HTR-8/SVneo (cell line): ENCODE measurements at regions not wholly inside any gene's neighbourhood (a gene's known extent, or its start where the extent isn't known, plus 50 kb on each side); places are given as distances from the start of the nearest gene placed in this dataset.
"Not testable (repeated sequence)": the region's sequence is repeated elsewhere in the genome, so short reads cannot be mapped to it uniquely, and the experiment has no call there.

Source experiments
- DNase-seq: peaks from one replicate; pipeline ENCODE4 v3.0.0; 2011; ENCODE audit warnings: low spot score, mixed read lengths; ENCODE audit not compliant: insufficient read length
- FAIRE-seq: peaks from 2 replicates; lab custom pipeline; 2011; peaks lifted over from hg19 to GRCh38; lab: Jason Lieb, UNC

DNA sequence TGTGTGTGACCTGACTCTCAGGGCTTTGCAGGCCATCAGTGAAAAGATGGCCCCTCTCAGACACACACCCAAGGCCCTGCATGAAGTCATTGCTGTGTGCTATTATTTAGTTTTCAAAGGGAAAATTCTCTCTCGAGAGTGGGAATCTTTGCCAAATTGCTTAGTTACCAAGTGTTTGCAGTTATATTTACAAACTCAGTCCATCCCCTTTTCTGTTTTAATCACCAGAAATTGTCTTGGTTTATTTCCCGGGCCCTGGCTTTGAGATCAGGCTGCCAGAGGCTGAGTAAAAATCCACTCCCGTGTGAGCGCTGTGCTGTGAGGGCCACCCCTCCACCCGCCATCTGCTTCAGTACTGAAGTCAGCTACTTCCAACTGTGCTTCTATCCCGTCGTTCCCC lies 163.1 kb downstream of the SOD2 start:
- FAIRE-seq (no peak), DNase-seq (no peak)

DNA sequence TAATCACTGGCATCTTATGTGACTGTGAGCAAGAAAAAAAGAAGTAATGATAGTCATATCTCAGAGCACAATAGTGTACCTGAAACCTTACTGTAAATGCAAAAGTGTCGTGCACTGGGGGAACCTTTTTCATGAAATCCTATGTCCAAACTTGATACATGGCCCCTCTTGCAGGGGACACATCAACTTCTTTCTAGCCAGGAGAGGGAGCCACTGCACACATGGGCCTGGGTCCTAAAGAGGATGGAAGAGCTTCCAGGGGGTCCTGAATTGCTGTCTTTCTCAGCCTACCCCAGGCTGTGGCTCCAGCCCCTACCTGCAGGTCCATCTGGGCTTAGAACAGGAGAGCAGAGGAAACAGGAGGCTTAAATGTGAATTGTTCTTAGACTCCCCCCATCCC lies 165.7 kb downstream of the SOD2 start:
- DNase-seq (no peak), FAIRE-seq (no peak)

DNA sequence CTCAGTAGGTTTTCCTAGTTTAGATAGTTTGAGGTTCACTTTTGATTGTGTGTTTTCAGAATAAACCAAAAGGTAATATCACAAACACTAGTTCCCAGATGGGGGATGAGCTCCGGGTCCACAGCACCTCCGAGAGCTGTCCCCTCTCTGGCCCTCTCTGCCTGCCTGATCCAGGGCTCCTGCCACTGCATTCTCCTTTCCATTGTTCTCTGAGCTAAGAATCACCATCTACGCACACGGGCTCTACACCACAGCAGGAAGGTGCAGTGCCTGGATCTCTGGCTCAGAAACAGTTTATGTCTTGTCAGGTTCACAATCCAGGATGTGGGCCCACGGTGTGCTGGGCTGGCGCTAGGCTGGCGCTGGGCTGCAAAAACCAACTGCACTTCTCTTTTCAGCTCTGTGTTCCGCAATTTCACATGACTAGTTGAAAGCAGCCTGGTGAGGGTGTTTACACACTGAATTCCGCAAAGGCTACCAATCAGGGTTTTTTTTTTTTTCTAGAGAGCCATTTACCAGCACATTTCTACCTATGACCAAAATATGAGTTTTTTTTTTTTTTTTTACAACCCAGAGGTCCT lies 167.5 kb downstream of the SOD2 start:
- FAIRE-seq: no peak
- no peak for DNase-seq

DNA sequence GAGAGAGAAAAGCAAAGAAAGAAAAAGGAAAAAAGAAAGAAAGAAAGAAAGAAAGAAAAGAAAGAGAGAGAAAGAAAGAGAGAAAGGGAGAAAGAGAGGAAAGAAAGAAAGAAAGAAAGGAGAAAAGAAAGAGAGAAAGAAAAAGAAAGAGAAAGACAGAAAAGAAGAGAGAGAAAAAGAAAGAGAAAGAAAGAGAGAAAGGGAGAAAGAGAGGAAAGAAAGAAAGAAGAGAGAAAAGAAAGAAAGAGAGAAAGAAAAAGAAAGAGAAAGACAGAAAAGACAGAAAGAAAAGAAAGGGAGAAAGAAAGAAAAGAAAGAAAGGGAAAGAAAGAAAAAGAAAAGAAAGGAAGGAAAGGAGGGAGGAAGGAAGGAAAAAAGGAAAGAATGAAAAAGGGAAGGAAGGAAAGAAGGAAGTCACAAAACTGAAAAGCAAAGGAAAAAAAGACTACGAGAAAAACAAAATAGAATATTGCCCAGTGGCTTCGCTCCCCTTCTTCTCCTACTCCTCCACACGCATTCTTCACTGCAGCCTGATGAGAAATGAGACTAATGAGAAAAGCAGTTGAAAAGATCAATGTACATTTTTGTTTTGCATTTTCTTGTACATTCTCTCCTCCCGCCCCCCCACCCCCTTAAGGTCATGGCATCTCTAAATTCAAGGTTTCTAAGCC lies 170.0 kb downstream of the SOD2 start:
- DNase-seq (no peak), FAIRE-seq (no peak)

DNA sequence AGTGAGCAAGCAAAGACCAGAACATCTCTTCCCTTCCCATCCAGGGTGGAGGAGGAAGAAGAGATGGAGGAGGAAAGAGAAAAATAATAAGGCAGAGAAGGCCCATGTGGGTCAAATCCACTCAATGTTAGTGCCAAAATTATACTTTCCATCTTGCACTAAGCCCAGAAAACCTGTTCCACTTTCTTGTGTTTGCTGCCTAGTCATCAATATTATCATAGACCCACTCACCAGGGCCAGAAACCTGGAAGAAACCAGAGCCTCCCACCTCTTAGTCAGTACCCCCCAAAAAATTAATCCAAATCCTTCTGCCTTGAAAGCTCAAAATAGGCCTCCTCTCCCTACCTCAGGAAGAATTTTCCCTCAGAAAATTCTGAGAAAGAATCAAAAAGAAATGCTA lies 171.1 kb downstream of the SOD2 start:
- DNase-seq (no peak), FAIRE-seq (no peak)

DNA sequence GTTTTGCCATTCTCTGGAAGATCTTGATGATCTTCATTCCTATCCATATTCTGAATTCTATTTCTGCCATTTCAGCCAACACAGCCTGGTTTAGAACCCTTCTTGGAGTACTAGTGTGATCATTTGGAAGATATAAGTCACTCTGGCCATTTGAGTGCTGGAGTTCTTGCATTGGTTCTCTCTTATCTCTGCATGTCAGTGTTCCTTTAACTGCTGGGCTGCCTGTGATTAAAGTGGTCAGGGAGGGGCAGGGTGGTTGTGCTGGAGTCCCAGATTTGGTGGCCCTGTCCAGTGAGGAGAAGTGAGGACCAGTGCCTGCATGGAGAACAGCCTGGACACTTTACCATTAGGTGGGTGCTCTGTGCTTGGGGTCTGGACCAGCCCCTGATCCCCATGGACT lies 173.0 kb downstream of the SOD2 start:
- DNase-seq (no peak), FAIRE-seq (no peak)

DNA sequence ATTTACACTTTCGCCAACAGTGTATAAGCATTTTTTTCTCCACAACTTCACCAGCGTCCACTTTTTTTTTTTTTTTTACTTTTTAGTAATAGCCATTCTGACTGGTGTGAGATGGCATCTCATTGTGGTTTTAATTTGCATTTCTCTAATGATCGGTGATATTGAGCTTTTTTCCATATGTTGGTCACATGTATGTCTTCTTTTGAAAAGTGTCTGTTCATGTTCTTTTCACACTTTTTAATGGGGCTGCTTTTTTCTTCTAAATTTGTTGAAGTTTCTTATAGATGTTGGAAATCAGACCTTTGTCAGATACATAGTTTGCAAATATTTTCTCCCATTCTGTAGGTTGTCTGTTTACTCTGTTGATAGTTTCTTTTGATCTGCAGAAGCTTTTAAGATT lies 177.2 kb downstream of the SOD2 start:
- FAIRE-seq, DNase-seq: not testable (repeated sequence)

DNA sequence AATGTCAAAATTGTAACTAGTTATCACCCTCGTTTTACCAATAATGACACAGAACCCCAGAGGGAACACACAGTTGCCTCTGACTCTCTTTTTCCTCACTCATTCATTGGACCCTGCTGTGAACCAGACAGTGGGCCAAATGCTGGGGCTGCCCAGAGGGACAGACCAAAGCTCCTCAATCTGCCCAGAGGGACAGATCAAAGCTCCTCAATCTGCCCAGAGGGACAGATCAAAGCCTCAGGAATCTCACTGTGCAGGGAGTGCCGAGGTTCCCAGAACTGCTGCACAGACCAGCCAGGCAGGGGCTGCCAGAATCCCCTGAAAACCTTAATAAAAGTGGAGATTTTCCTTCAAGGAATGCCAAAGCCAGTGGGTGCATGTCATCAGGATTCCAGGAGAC lies 179.1 kb downstream of the SOD2 start:
- DNase-seq (no peak), FAIRE-seq (no peak)

DNA sequence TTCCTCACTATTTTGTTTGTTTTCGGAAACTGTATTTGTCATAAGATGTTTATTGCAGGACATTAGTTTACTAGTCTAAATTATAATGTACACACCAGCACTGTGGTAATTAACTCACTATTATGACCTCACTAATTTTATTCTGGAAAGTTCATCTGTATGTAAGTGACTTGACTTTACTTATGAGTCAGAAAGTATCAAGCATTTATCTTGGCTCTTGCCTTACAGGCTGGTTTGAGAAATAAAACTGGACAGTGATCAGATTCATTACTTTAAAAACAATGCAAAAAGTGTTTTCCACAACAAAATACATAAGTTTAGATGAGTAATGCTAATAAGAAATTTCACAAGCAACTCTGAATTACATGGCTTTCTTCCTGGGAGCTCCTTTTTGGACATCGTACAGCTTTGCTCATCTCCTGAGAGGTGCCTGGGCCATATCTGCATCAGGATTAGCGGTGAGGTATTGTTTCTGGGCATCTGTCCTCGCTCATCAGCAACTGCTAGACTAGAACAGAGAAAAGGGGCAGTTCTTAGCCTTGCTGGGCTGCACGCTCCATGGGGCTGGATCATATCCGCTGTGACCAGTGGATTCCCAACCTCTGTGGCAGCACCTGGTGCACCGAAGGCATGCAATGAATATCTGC lies 179.8 kb downstream of the SOD2 start:
- DNase-seq (no peak), FAIRE-seq (no peak)

DNA sequence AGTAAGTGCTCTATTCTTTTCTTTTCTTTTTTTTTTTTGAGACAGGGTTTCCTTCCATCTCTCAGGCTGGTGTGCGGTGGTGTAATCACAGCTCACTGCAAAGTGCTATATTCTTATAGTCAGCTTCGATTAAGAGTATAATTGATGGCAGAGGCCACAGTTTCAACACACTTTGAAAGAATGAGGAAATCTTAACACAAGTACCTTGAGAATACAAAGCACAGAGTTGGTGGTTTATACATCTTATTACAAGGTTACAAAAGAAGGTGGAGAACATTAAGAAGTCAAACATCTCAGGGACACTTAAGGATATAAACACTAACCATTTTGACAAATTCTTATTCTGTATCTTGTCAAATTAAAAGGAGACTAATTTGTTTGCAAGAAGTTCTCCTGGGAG lies 180.5 kb downstream of the SOD2 start:
- DNase-seq (no peak), FAIRE-seq (no peak)

DNA sequence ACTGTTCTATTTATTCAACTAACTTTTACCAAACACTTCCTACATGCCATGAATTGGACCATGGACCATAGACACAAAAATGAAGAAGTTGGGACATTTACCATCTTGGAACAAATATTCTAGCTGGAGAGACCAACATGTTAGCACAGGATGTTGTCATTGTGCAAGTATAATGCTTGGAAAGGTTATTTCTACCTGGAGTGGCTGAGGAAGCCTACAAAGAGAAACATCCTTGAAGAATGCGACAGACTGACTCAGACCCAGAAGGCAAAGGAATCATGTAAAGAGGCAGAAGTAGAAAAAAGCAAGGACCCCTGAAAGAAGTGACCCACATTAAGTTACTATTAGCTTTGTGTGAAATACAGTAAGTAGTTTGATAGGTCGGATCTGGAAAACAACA lies 180.9 kb downstream of the SOD2 start:
- no peak for DNase-seq
- no peak for FAIRE-seq

DNA sequence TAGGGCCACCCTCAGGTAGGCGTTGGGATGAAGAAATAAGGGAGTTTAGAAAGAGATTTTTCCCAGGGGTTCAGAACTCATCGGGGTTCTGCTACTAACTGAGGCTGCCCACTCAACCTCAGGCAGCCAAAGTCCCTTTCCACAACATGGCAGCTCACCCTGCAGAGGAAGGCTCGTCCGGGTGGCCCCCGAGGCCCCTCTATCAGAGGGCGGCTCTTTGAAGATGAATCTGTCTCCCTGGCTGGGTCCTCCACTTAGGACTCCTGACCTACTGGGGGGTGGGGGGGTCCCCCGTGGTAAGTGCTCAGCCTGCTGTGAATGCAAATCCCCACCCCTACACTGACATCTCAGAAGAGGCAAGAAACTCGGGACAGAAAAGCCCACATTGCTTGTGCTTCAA lies 182.9 kb downstream of the SOD2 start:
- no peak for FAIRE-seq
- no peak for DNase-seq

DNA sequence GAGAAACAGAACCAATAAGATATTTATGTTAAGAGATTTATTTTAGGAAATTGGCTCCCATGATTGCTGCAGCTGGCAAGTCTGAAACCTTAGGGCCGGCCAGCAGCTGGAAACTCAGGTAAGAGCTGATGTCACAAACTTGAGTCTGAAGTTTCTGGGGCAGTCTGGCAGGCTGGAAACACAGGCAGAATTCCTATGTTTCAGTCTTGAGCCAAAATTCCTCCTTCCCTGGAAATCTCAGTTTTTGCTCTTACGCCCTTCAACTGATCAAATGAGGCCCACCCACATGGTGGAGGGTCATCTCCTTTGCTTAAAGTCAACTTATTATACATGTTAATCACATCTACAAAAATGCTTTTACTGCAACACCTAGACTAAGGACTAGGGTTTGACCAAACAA lies 184.1 kb downstream of the SOD2 start:
- FAIRE-seq (no peak), DNase-seq (no peak)

DNA sequence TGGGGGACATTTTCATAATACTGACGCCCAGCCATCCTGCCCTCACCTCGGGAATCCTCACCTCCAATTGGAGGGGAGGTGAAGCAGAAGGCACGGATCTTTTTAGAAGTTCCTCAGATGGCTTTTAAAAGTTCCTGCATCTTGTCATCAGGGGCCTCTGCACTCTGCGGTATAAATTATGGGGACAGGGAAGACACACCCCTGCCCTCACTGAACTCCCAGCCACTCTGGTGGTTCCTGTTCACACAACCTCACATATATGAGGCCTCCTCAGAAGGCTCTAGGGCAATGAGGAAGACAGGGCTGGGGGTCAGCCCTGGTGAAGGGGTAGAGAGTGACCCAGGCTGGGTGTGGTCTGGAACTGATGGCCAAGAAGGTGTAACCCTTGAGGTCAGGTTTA lies 187.0 kb downstream of the SOD2 start:
- DNase-seq: no peak
- no peak for FAIRE-seq

DNA sequence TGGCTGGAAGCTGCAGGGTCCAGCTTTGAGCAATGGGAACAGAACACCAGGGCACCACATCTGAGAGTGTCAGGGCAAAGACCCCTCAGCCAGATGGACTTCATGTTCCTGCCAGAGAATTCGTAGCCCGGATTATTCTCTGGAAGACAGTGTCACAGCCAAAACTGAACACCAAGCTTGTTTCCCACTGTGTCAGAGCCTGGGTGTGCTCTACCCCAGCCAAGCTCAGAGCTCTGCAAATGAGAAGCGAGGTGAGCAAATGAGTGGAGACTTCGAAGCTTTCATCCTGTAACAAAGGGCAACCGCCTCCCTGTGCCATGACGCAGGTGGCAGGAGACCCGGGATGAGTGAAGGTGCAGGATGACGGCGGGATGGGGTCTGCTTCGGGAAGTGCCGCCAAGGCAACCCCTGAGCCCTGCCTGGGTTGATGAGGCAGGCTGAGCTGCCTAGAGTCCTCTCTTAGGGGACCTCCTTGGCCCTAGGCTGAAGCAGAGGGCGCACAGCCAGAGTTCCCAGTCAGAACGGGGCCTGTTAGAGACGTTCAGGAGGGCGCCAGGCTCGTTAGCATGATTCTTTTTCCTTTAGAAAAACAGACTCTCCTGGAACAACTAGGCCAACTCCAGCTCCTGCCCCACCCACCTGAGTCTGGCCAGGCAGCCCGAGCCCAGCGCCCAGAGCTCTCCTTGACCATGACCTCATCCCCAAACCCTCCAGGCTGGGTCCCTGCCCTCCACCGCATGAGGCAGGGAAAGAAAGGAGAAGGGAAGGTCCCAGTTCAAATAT lies 187.7 kb downstream of the SOD2 start:
- FAIRE-seq (no peak), DNase-seq (no peak)

DNA sequence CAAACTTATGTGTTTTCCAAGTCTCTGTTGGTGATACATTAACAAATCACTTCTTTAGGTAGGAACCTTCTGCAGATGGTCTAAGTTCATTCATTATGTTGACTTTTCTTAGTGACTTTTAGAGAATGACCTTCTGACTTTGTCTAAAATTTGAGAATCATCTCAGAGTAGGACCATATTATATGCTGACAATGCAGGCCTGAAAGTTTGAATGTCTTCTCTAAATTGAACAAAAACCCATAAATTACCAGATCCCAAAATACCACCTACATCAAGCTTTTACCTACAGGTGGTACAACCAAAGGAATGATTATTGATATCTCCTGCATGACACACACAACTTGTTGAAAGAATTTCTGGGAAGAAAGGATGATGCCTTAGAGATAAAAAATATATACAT lies 191.5 kb downstream of the SOD2 start:
- no peak for FAIRE-seq
- DNase-seq: no peak

DNA sequence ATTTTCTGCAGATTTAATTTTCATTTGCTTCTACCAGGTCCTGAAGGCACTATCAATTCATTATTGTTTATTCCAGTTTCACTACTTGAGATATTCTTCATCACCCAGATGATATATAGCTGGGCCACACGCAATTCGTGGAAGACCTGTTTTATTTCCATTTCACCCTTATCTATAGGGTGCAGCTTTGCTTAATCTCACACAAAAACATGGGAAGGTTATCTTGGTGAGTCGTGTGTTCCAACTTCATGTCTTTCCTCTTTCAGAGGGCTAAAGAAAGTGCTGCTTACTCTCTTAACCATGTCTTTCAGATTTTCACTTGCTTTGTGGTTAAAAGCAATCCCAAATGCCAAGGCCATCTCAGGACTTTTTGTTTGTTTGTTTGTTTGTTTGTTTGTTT lies 194.0 kb downstream of the SOD2 start:
- no peak for FAIRE-seq
- DNase-seq: no peak

DNA sequence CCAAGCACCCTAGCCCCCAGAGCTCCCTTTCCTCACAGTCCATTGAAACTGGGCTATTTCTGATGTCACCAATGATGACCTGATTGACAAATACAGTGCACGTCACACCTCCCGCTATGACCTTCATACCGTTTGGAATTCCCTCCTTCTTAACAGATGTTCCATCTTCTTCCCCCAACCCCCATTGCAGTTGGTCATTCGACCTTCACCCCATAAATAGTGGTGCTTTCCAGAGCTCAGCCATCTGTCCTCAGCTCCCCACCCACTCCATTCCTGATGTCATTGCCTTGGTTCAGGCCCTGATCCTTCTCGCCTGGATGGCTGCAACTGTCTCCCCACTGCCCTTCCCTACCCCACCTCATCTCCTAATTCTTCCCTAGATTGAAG lies 198.5 kb downstream of the SOD2 start:
- no peak for FAIRE-seq
- no peak for DNase-seq

DNA sequence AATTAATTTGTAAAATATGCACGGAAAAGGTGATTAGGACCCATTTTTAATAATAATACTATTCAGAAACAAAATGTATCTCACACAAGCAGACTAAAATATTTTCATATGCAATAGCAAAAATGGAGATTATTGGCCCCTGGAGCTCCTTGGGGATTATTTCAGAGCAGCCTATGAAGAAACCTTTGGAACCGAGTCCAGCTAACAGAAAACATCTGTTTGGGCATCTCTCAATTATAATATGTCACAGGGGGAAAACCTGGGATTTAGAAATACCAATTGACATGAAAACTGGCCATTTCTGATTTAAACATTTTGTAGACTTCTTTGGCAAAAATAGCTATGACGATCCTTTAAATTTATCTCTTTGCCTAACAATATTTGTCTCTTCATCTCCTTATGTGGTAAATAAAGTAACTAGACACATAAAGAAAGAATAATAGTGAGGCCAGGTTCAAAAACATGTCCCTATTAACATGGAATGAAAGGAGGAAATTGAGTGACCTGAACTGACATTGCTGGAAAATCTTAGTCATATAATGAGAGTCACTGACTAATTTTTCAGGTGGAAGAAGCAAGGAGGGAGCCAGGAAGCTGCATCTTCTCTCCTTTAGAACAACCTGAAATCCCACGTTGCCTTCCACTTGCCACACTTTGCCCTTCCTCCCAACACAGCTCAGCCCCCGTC lies 199.0 kb downstream of the SOD2 start:
- FAIRE-seq (no peak), DNase-seq (no peak)

DNA sequence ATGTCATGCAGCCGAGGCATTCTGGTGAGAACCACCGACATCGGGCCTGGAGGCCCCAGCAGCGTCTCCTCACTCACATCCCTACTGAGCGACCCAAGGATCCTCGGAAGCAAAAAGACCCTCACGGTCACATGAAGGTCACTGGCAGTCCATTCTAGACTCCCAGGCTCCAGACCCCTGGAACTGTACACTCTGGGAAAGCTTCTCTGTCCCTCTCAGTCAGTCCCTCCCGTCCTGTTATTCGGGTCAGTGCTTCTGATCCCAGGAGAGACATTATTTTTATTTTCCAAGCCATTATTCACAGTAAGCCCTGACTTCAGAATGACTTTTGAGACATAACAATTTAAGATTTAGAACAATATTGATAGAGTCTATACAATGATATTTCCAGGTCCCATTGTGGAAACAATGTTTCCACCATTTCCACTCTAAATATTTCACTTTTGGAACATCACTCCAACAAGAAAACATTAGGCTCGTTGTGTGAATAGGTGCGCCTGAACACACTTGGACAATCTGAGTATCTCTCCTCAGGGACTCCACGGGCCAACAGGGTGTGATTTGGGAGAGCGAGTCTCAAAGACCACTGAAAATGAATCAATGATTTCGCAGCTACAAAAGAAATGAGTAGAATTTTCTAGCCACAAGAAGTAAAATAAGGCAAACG lies 199.7 kb downstream of the SOD2 start:
- FAIRE-seq: no peak
- no peak for DNase-seq
